Colonic mucosa (tissue), 4 donors: ENCODE measurements at regions not wholly inside any gene's neighbourhood (a gene's known extent, or its start where the extent isn't known, plus 50 kb on each side); places are given as distances from the start of the nearest gene placed in this dataset.

Source experiments
- DNase-seq: peaks from one replicate; pipeline ENCODE4 v3.0.0-alpha.2; 2020
- H3K27ac ChIP-seq: fragments of 200-600 bp; one replicate; pipeline ENCODE4 v1.8.0; 2021
- H3K27me3 ChIP-seq: fragments of 200-600 bp; one replicate; pipeline ENCODE4 v1.8.0; 2021
- H3K36me3 ChIP-seq: fragments of 200-600 bp; one replicate; pipeline ENCODE4 v1.8.0; 2021
- H3K4me1 ChIP-seq: fragments of 200-600 bp; one replicate; pipeline ENCODE4 v1.8.0; 2021; ENCODE audit warnings: mild to moderate bottlenecking
- H3K4me3 ChIP-seq: fragments of 200-600 bp; one replicate; pipeline ENCODE4 v1.8.0; 2021
- H3K9ac ChIP-seq, 2 donors: one replicate each; pipeline ENCODE4 v1.7.0; 2013; ENCODE audit warnings: control low read depth in 2 of 2, low read depth in 2 of 2, low read length in 2 of 2
- H3K9me3 ChIP-seq: fragments of 200-600 bp; one replicate; pipeline ENCODE4 v1.8.0; 2021
- CTCF ChIP-seq: fragments of 200-600 bp; IDR thresholded peaks from one replicate; pipeline ENCODE4 v1.8.0; 2022; ENCODE audit warnings: antibody characterized with exemption, mild to moderate bottlenecking
- intact Hi-C: fragments of 100-400 bp; cut with DNase I; formaldehyde crosslinking; loops from one replicate; pipeline ENCODE4 v1.14.1; 2022
- donor health status: healthy.
- donor health status: DM: no; HTN: no; CAD: no.
- donor health status: DM: no; HTN: no; CAD: no.

GRCh38 chr2:219798430-219798829, 171.0 kb downstream of the SLC4A3 start:
- no peak for TF ChIP-seq CTCF
- no peak for DNase-seq
- intact Hi-C loops = no loop called here

GRCh38 chr2:219803294-219803693, 175.9 kb downstream of the SLC4A3 start:
- no peak overlapping the region for H3K9ac ChIP-seq

More at GRCh38 chr2:219798430-219798829, 171.0 kb downstream of the SLC4A3 start:
- Histone ChIP-seq H3K4me3 (no peak overlapping the region), H3K9me3 (no peaks in the 10 kb centered on the region), H3K27me3 (no peaks in the 10 kb centered on the region), H3K36me3 (no peaks in the 10 kb centered on the region), H3K27ac (no peak overlapping the region), H3K4me1 (no peaks in the 10 kb centered on the region), H3K9ac (no peak overlapping the region)

GRCh38 chr2:219810895-219811294, 183.5 kb downstream of the SLC4A3 start:
- Histone ChIP-seq H3K9ac (no peak overlapping the region), H3K27ac (no peak overlapping the region), H3K4me3 (no peak overlapping the region), H3K27me3 (no peaks in the 10 kb centered on the region), H3K36me3 (no peaks in the 10 kb centered on the region), H3K9me3 (no peaks in the 10 kb centered on the region), H3K4me1 (no peaks in the 10 kb centered on the region)
- TF ChIP-seq CTCF = no peak
- no peak for DNase-seq
- intact Hi-C loops = no loop called here

More at GRCh38 chr2:219803294-219803693, 175.9 kb downstream of the SLC4A3 start:
- Histone ChIP-seq H3K4me1 (no peaks in the 10 kb centered on the region), H3K36me3 (no peaks in the 10 kb centered on the region), H3K4me3 (no peak overlapping the region), H3K27me3 (no peaks in the 10 kb centered on the region), H3K27ac (no peak overlapping the region), H3K9me3 (no peaks in the 10 kb centered on the region)
- DNase-seq = no peak
- intact Hi-C loops = no loop called here
- TF ChIP-seq CTCF = no peak

GRCh38 chr2:219812672-219813071, 185.2 kb downstream of the SLC4A3 start:
- no peak for DNase-seq
- H3K27ac ChIP-seq = no peak overlapping the region
- H3K9ac ChIP-seq = no peak overlapping the region
- no peak for TF ChIP-seq CTCF
- H3K9me3 ChIP-seq = no peaks in the 10 kb centered on the region
- no peaks in the 10 kb centered on the region for H3K4me1 ChIP-seq
- H3K36me3 ChIP-seq = no peaks in the 10 kb centered on the region
- no peak overlapping the region for H3K4me3 ChIP-seq
- intact Hi-C loops = no loop called here
- no peaks in the 10 kb centered on the region for H3K27me3 ChIP-seq

GRCh38 chr2:219820767-219821166, 193.3 kb downstream of the SLC4A3 start:
- no peak for TF ChIP-seq CTCF
- no peak overlapping the region for H3K9ac ChIP-seq
- H3K27me3 ChIP-seq = no peaks in the 10 kb centered on the region
- intact Hi-C loops = no loop called here
- H3K36me3 ChIP-seq = no peaks in the 10 kb centered on the region
- H3K4me3 ChIP-seq = no peak overlapping the region
- no peak overlapping the region for H3K27ac ChIP-seq
- no peaks in the 10 kb centered on the region for H3K9me3 ChIP-seq
- DNase-seq = no peak
- H3K4me1 ChIP-seq = no peaks in the 10 kb centered on the region

GRCh38 chr2:219823574-219823973, 196.1 kb downstream of the SLC4A3 start:
- H3K9me3 ChIP-seq = no peaks in the 10 kb centered on the region
- no peak overlapping the region for H3K4me3 ChIP-seq
- no peaks in the 10 kb centered on the region for H3K4me1 ChIP-seq
- intact Hi-C loops = no loop called here
- no peak overlapping the region for H3K27ac ChIP-seq
- H3K36me3 ChIP-seq = no peaks in the 10 kb centered on the region
- no peak for TF ChIP-seq CTCF
- DNase-seq = no peak
- no peak overlapping the region for H3K9ac ChIP-seq
- H3K27me3 ChIP-seq = no peaks in the 10 kb centered on the region
